Left colon (tissue), 2 donors: ENCODE measurements at regions not wholly inside any gene's neighbourhood (a gene's known extent, or its start where the extent isn't known, plus 50 kb on each side); places are given as distances from the start of the nearest gene placed in this dataset.
A peak's percentile ranks its signal among the peaks of the same experiment; 100 is the strongest.
"Not testable (repeated sequence)": the region's sequence is repeated elsewhere in the genome, so short reads cannot be mapped to it uniquely, and the experiment has no call there.

Source experiments
- ATAC-seq: fragments of 200-7000 bp; cut with Tn5 transposase; one replicate; pipeline ENCODE4 v1.9.1; 2020; ENCODE audit warnings: mild to moderate bottlenecking, moderate library complexity
- DNase-seq, 2 donors: peaks; one replicate each; pipeline ENCODE4 v3.0.0-alpha.2; 2020
- intact Hi-C, 2 donors: fragments of 100-400 bp; cut with DNase I in 1 of 2; cut with micrococcal nuclease in 1 of 2; formaldehyde crosslinking; loops; one replicate each; pipeline versions ENCODE4 v1.11.2 to v1.14.0; 2022; cut with DNase I, micrococcal nuclease
- donor health status: DM: no; HTN: no; CAD: no.
- donor health status: DM: yes; HTN: yes; CAD: no.

GRCh38 chr21:15640113-15640512 is 89.7 kb upstream of the USP25 start:
- DNase-seq, intact Hi-C loops, ATAC-seq: not testable (repeated sequence)

- no peak for DNase-seq
- ATAC-seq: no peak
- intact Hi-C loops: no loop called here
These were observed 85.3 kb upstream of the USP25 start for GRCh38 chr21:15644489-15644888.

- ATAC-seq (no peak), DNase-seq (no peak)
- intact Hi-C loops: no loop called here
These were observed 84.0 kb upstream of the USP25 start for GRCh38 chr21:15645830-15646229.

- ATAC-seq: no peak
- intact Hi-C loops: no loop called here
These were observed 79.0 kb upstream of the USP25 start for GRCh38 chr21:15650735-15651134.

GRCh38 chr21:15651172-15651571 is 78.6 kb upstream of the USP25 start:
- DNase-seq (no peak), ATAC-seq (no peak)
- intact Hi-C loops: no loop called here

More at GRCh38 chr21:15650735-15651134, 79.0 kb upstream of the USP25 start:
- DNase-seq: no peak

- ATAC-seq: peak; percentile 36
These were observed 76.1 kb upstream of the USP25 start for GRCh38 chr21:15653710-15654109.

GRCh38 chr21:15654171-15654570 is 75.6 kb upstream of the USP25 start:
- DNase-seq (no peak), ATAC-seq (no peak)
- intact Hi-C loops: no loop called here

More at GRCh38 chr21:15653710-15654109, 76.1 kb upstream of the USP25 start:
- DNase-seq: no peak
- intact Hi-C loops: no loop called here

GRCh38 chr21:15659753-15660422 is 69.9 kb upstream of the USP25 start:
- ATAC-seq (peak; percentile 99), DNase-seq (peak; percentile 41 to 73)
- intact Hi-C loops: no loop called here

- ATAC-seq (peak; percentile 4), DNase-seq (no peak)
- intact Hi-C loops: no loop called here
These were observed 69.4 kb upstream of the USP25 start for GRCh38 chr21:15660423-15660804.

GRCh38 chr21:15667010-15667409 is 62.8 kb upstream of the USP25 start:
- ATAC-seq (no peak), DNase-seq (no peak)
- intact Hi-C loops: no loop called here

GRCh38 chr21:15667819-15668218 is 62.0 kb upstream of the USP25 start:
- DNase-seq (no peak), ATAC-seq (no peak)
- intact Hi-C loops: no loop called here

- DNase-seq (no peak), ATAC-seq (no peak)
- intact Hi-C loops: no loop called here
These were observed 60.5 kb upstream of the USP25 start for GRCh38 chr21:15669247-15669646.

GRCh38 chr21:15671188-15671587 is 58.6 kb upstream of the USP25 start:
- ATAC-seq: no peak
- intact Hi-C loops: no loop called here

GRCh38 chr21:15672578-15672977 is 57.2 kb upstream of the USP25 start:
- DNase-seq, ATAC-seq, intact Hi-C loops: not testable (repeated sequence)

More at GRCh38 chr21:15671188-15671587, 58.6 kb upstream of the USP25 start:
- no peak for DNase-seq

GRCh38 chr21:15676935-15677334 is 52.8 kb upstream of the USP25 start:
- no peak for DNase-seq
- no peak for ATAC-seq
- intact Hi-C loops: no loop called here

- no peak for DNase-seq
- intact Hi-C loops: no loop called here
- ATAC-seq: no peak
These were observed 50.2 kb upstream of the USP25 start for GRCh38 chr21:15679630-15680029.
